ENCODE measurements at regions not wholly inside any gene's neighbourhood (a gene's known extent, or its start where the extent isn't known, plus 50 kb on each side); places are given as distances from the start of the nearest gene placed in this dataset.

GRCh38 chr2:180564051-180564450, 416.4 kb upstream of the UBE2E3 start:
- TF ChIP-seq POLR2AphosphoS5 (IDR thresholded peaks at IDR 0.05) (no peak), POLR2A (IDR thresholded peaks at IDR 0.05) (no peak)
